ENCODE measurements at regions not wholly inside any gene's neighbourhood (a gene's known extent, or its start where the extent isn't known, plus 50 kb on each side); places are given as distances from the start of the nearest gene placed in this dataset.

GRCh38 chr13:60788156-60788829 lies 391.3 kb downstream of the TDRD3 start:
- TF ChIP-seq CTCF (IDR thresholded peaks at IDR 0.05) (no peak), EP300 (IDR thresholded peaks at IDR 0.05; ENCODE audit: low read depth) (no peak)

All from transverse colon (tissue), 3 donors.